ENCODE measurements at regions not wholly inside any gene's neighbourhood (a gene's known extent, or its start where the extent isn't known, plus 50 kb on each side); places are given as distances from the start of the nearest gene placed in this dataset.

DNA sequence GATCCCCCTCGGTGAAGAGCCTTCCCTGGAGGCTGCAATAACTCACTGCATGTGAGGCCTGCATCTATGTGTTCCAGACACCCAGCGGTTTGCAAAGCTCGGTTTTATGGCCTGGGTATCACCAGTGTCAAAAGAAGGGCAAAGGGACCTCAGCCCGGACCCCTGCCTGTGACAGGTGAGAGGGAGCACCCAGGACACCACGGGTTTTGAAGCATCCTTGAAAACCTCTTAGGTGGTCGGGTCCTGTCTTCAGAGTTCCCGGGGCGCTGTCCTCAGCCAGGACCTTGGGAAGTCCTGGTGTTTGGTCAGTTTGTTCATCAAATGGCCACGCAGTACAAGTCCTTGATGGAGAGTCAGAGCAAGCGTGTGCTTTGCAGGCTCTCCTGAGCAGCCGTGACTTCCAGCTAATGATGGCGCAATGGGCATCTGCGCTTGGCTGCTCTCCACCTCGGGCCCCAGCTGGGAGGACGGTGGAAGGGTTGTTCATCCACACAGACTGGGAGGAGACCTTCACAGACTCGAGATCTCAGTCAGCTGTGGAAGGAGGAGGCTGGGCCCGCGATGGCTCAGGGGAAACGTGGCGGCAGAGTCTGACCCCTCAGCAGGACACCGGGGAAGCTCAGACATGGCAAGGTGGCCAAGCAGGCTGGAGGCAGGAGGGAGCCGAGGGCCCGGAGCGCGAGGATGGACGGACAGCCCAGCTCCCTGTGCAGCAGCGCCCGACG, 113.1 kb upstream of the GPC1 start:
- Histone ChIP-seq H3K27me3 (no peaks in the 10 kb centered on the region), H3K4me1 (no peaks in the 10 kb centered on the region), H3K27ac (no peak overlapping the region), H3K9me3 (no peaks in the 10 kb centered on the region), H3K4me3 (no peak overlapping the region), H3K36me3 (no peaks in the 10 kb centered on the region)
- DNase-seq (ENCODE audit: low spot score in 2 of 2): no peak
- TF ChIP-seq, protein P1, sequence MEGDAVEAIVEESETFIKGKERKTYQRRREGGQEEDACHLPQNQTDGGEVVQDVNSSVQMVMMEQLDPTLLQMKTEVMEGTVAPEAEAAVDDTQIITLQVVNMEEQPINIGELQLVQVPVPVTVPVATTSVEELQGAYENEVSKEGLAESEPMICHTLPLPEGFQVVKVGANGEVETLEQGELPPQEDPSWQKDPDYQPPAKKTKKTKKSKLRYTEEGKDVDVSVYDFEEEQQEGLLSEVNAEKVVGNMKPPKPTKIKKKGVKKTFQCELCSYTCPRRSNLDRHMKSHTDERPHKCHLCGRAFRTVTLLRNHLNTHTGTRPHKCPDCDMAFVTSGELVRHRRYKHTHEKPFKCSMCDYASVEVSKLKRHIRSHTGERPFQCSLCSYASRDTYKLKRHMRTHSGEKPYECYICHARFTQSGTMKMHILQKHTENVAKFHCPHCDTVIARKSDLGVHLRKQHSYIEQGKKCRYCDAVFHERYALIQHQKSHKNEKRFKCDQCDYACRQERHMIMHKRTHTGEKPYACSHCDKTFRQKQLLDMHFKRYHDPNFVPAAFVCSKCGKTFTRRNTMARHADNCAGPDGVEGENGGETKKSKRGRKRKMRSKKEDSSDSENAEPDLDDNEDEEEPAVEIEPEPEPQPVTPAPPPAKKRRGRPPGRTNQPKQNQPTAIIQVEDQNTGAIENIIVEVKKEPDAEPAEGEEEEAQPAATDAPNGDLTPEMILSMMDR (IDR thresholded peaks at IDR 0.05): no peak
- intact Hi-C loops (cut with DNase I): no loop called here

DNA sequence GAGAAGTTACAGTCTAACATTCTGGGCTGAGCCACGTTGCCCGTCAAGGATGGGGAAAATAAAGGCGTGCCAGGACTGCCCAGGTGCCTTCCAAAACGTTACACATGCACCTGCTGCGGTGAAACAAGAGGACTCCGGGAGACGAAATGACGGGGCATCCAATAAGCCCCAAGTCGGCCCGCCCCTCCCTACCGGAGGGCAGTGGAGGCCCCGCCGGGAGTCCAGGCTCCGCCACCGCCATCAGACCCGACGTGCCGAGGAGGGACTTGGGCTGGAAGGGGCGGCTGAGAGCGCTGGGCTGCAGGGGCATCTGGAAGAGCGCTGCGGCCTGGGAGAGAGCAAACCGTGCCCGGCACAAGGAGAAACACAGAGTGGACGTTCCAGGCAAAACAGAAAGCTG, 112.5 kb upstream of the GPC1 start:
- Histone ChIP-seq H3K4me1 (no peaks in the 10 kb centered on the region), H3K36me3 (no peaks in the 10 kb centered on the region), H3K9me3 (no peaks in the 10 kb centered on the region), H3K4me3 (no peak overlapping the region), H3K27ac (no peak overlapping the region), H3K27me3 (no peaks in the 10 kb centered on the region)
- TF ChIP-seq, protein P1 (IDR thresholded peaks at IDR 0.05): no peak
- DNase-seq (ENCODE audit: low spot score in 2 of 2): no peak
- intact Hi-C loops (cut with DNase I): no loop called here

DNA sequence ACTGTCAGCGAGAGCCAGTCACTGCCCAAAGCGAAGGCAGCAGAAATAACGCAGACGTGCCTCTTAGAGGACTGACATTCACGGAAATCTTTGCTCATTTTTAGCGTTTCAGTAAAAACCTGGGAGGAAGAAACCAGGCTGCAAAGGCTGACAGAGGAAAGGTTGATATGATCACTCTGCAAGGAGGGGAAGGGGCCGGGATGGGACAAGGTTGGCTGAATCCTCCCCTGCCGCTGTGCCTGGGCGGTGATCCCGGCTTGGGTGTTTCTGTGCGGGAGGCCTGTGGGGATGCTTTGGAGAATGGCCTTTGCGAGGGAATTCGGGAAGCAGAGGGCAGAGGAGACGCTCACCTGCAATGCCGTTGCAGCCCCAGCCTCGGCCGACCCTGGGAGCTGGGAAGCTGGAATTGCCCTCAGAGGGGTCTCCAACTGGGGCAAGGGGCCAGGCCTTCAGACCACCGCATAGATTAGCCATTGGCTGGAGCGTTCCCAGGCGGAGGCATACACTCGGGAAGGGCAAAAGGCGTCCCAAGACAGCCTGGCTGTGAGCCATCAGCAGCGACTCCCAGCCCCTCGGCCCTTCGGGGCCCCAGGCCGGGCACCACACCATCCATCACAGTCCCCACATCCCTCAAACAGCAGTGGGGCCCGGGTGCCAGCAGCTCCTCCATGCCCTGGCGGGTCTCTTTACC, 111.7 kb upstream of the GPC1 start:
- DNase-seq (ENCODE audit: low spot score in 2 of 2): no peak
- TF ChIP-seq, protein P1 (IDR thresholded peaks at IDR 0.05): no peak
- intact Hi-C loops (cut with DNase I): no loop called here

DNA sequence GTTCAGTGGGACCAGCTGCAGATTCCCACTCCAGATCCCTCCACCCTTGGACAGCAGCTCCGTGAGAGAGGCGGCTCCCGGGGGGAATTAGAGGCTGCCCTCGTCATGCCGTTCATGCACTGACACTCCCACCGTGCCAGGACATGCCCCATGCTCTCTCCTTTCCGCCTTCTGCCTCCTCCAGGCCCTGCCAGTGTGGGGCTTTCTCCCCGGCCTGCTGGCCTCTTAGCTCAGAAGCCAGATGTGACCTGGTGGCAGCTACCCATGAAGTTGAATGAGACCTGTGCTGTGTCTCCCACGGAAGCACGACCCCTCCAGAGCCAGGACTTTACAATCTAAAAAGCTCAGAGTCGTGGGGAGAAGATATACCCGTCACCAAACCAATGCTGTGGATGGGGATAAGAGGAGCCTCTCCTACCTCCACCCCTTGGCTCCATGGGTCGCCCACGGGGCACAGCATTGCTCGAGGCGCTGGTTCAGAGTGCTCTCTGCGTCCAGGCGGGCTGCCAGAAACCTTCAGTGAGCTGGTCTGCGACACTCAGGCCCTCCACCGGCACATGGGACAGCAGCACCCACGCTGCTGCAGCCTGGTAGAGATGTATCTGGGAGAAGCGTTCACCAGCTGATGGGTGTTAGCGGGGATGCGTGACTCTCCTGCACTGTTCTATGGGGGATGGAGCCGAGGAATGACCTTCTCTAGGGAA, 111.0 kb upstream of the GPC1 start:
- no peak overlapping the region for H3K27ac ChIP-seq
- intact Hi-C loops (cut with DNase I): no loop called here
- TF ChIP-seq, protein P1 (IDR thresholded peaks at IDR 0.05): no peak
- no peak overlapping the region for H3K4me3 ChIP-seq
- no peaks in the 10 kb centered on the region for H3K4me1 ChIP-seq
- H3K27me3 ChIP-seq: no peaks in the 10 kb centered on the region
- no peak for DNase-seq (ENCODE audit: low spot score in 2 of 2)
- no peaks in the 10 kb centered on the region for H3K9me3 ChIP-seq
- no peaks in the 10 kb centered on the region for H3K36me3 ChIP-seq

More for the DNA sequence above, 111.7 kb upstream of the GPC1 start:
- H3K4me3 ChIP-seq: no peak overlapping the region
- no peaks in the 10 kb centered on the region for H3K9me3 ChIP-seq
- H3K27ac ChIP-seq: no peak overlapping the region
- H3K27me3 ChIP-seq: no peaks in the 10 kb centered on the region
- no peaks in the 10 kb centered on the region for H3K36me3 ChIP-seq
- H3K4me1 ChIP-seq: no peaks in the 10 kb centered on the region

DNA sequence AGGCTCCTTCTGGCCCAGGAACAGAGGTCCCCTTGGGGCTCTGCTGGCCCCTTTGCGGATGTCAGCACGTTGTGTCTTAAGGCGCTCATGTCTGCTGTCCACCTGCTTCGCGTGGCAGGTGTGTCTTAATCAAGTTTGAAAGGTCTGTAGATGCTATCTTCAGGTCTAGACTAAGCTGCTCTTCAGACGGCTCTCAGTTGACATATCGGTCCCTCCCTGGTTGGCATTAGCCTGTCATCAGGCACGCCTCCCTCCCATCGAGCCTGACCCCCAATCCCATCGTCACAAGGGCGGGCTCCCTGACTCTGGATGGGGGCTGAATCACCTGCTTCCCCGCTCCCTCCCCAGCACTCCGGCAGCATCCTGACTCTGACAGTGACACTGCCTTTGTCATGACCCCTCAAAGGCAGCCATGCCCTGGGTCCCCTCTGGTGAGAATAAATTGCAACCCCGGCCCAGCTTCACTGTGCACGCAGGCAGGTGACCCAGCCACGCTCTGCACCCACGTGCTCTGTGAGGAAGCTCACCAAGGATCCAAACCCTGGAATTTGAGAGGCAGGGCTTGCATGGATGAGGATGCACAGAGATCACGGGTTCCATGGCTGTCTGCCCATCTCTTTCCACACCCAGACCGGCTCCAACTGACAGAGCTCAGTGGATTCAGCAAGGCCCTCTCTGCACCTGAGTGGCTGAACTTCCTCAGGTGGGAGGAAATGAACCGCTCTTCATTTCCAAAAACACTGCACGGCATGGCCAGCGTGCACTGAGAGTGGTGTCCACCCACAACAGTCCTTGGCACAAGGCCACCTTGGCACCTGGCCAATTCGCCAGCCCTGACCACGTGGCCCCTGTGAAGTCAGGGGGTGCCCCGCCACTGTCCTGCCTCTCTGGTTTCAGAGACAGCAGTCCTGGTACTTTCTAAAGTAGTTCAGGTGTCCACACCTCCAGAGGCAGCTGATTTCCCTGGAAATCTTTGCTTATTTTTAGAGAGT, 110.2 kb upstream of the GPC1 start:
- Histone ChIP-seq H3K9me3 (no peaks in the 10 kb centered on the region), H3K27ac (no peak overlapping the region), H3K4me3 (no peak overlapping the region), H3K27me3 (no peaks in the 10 kb centered on the region), H3K36me3 (no peaks in the 10 kb centered on the region), H3K4me1 (no peaks in the 10 kb centered on the region)
- TF ChIP-seq, protein P1 (IDR thresholded peaks at IDR 0.05): no peak
- DNase-seq (ENCODE audit: low spot score in 2 of 2): peak in 1 of 2 donors; percentile 56
- intact Hi-C loops (cut with DNase I): no loop called here

Measured in ascending aorta (tissue), 2 donors.